NCI-H128 (cell line): ENCODE measurements at regions not wholly inside any gene's neighbourhood (a gene's known extent, or its start where the extent isn't known, plus 50 kb on each side); places are given as distances from the start of the nearest gene placed in this dataset.
"Not testable (repeated sequence)": the region's sequence is repeated elsewhere in the genome, so short reads cannot be mapped to it uniquely, and the experiment has no call there.

Source experiments
- DNase-seq: peaks from one replicate; lab custom pipeline; 2025; ENCODE audit not compliant: unreplicated experiment; lab: John Stamatoyannopoulos, UW

- no peak for DNase-seq
Measured at GRCh38 chr2:52501715-52502475, 1265.7 kb upstream of the CHAC2 start.

DNA sequence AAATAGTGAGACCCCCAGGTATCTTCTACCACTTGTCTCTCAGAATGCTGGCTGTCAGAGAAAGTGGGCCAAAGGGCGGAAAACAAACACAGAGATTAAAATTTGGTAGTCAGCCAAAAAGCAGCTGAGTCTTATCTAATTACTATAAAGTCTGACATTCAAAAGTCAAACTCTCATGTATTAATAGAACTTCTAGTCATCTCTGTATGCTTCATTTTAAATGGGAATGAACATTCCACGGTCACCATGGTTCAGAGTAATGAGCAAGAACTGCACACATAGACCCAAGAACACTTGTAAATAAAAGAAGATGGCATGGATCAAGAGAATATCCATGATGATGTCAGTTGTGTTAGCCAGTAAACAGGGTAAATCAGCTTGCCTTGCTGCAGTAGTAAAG, 1267.0 kb upstream of the CHAC2 start:
- DNase-seq, result no peak

- no peak for DNase-seq
Measured at GRCh38 chr2:52498077-52498750, 1269.4 kb upstream of the CHAC2 start.

GRCh38 chr2:52495816-52496215, 1271.8 kb upstream of the CHAC2 start:
- DNase-seq, result no peak

DNA sequence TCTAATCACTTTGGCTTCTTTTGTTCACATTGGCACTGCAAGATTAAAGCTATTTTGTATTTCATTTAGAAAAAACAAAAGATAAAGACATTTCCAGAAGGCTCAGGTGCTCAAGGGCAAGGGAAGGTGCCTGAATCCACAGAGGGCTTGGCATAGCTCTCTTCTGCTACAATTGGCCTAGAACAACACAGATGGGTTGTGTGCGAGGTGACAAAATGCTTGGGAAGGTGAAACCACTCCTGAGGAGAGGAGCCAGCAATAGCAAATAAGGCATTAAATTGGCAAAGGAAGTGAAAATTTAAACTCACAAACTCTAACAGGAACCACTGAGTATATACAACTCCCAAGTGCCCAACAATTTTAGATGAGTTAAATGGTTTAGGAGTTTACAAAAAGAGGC, 1290.4 kb upstream of the CHAC2 start:
- no peak for DNase-seq

DNA sequence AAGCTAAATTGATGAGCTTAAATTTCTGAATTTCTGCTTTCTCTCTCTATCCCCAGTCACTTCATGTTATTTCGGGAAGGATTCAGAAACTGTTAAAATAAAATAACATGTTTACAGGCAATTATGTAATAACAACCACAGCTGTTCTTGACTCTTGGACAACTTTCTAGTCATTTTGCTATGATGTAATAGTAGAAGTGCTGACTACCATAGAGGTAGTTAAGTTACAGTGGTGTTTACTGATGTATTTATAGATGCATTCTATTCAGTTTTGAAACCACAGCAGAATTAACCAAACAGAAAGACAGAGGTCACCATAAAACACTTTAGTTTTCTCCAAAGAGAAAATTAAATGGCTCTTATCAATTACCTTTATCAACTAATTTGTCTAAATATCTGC, 1292.0 kb upstream of the CHAC2 start:
- no peak for DNase-seq

DNA sequence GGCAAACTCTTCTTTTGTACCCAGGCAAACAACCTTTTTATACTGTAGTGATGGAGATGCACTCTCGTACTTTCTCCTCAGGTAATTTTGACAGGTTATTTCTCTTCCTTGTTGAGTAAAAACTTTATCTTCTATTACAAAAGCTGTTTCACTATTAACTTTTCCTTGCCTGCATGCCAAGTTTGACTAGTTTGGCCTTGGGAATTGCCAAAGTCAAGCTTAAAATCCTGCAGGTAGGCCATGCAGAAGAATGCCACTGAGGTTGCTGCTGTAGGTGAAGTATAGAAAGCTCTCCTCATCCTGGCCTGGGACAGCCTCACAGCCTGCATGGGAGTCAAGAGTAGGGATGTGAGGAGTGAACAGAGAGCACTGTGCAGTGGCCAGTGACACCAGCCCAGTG, 1293.5 kb upstream of the CHAC2 start:
- no peak for DNase-seq

DNA sequence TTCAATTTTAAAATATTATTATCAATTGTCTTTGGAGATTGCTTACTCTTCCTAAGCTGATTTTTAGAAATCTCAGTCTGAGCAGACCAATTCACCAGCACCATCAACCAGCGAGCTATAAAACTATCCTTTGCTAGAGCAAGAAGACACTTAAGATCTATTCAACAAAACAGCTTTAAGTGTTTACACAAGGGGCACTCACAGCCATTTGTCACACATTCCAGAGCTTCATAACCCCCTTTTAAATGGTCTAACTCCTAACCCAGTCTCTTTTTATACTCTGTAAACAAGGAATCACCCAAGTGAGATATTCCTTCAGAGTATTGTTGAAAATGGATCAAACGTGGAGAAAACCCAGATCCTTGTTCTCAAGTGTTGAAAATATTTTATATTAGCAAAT, 1294.1 kb upstream of the CHAC2 start:
- DNase-seq, result no peak

DNA sequence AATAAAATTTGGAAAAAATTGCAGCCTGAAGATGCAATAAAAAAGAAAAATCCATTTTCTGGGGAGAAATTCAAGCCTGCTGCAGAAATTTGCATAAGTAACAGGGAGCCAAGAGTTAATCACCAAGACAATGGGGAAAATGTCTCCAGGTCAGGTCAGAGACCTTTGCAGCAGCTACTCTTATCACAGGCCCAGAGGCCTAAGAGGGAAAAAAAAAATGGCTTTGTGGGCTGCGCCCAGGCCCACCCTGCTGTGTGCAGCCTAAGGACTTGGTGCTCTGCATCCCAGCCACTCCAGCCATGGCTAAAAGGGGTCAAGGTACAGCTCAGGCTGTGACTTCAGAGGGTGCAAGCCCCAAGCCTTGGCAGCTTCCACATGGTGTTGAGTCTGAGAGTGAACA, 1297.1 kb upstream of the CHAC2 start:
- DNase-seq, result not testable (repeated sequence)

- DNase-seq, result no peak
Measured at GRCh38 chr2:52467189-52467588, 1300.4 kb upstream of the CHAC2 start.

GRCh38 chr2:52465287-52465686, 1302.3 kb upstream of the CHAC2 start:
- no peak for DNase-seq

GRCh38 chr2:52463457-52463856, 1304.1 kb upstream of the CHAC2 start:
- no peak for DNase-seq

DNA sequence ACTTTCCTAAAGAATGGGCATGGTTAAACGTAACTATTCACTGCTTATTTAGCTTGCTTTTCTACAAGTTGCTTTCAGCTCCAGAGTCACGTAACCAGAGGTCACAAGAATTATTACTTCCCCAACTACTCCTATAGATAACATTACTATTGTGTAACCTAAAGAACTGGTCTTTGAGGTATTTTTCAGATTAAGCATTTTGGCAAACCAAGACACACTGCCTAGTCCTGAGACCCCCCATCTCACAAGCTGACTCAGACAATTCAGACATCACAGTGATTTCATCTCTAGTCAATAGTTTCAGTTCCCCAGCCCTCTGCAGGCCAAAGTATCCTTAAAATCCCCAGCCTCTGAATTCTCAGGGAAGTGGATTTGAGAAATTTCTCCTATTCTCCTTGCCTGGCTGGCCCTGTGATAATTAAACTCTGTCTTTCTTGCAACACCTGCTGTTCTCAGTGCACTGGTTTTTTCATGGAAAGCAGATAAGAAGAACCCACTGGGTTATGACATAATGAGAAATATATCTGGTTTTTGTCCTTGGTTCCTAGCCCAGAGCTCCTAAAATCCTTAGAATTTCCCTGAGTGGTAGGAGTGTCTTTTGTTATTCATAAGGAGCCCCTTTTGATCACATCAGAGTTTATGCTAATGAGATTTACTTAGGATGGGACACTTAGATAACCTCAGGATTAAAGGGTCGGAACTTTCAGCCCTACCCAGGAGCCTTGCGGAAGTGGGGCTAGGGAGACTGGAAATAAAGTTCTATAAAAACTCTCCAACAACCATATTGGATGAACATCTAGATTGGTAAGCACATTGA, 1310.8 kb upstream of the CHAC2 start:
- no peak for DNase-seq

DNA sequence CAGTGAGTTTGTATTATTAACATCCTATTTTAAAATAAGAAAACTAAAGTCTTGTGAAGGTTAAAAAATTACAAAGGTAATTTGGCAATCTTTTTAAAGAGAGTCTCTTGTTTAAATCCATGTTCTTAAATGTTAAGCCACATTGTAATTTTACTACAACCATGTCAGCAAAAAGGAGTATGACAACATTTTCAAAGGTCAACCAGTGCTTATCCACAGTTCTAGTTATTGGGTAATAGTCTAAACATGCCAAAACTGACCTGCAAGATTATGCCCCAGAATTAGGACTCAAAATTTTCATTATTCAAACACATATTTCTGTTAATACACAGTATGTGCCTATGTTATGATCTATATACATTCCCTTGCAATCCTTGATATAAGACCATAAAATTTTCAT, 1312.6 kb upstream of the CHAC2 start:
- DNase-seq, result no peak

GRCh38 chr2:52452201-52452600, 1315.4 kb upstream of the CHAC2 start:
- no peak for DNase-seq

- DNase-seq, result no peak
Measured at GRCh38 chr2:52445686-52446085, 1321.9 kb upstream of the CHAC2 start.

GRCh38 chr2:52431352-52431760, 1336.2 kb upstream of the CHAC2 start:
- DNase-seq, result no peak

DNA sequence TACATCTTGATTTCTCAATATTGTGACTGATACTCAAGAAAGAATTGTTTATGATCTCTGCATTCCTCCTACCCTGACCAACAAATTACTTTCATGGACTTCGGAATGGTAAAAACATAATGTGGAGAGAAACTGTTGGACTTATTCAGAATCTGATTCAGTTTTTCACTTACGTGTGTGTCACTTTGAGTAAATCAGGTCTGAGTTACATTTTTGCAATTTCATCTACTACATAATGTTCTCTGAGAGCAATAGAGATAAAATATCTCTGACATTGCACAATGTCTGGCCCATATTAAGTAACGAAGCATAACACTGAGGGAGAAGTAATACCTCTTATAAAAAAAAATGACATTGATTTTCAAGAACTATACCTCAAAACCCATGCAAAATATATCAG, 1337.9 kb upstream of the CHAC2 start:
- no peak for DNase-seq

GRCh38 chr2:52429171-52429570, 1338.4 kb upstream of the CHAC2 start:
- DNase-seq, result no peak

DNA sequence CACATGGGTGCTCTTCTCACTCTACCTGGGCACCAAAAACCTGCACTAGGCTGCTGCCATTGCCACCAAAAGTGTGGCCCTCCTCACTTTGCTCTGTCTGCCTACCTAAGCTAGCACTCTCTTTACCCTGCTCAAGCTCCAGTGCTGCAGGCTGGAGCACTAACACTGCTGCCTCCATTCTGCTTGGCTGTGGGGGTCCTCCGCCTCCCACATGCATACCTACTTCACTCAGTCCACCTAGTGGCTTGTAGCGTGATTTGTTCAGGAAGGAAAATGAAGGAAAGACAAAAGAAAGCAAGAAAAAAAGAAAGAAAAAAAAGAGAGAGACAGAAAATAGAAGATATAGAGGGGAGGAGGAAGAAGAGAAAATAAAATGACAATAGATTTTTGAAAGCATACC, 1339.4 kb upstream of the CHAC2 start:
- no peak for DNase-seq

DNA sequence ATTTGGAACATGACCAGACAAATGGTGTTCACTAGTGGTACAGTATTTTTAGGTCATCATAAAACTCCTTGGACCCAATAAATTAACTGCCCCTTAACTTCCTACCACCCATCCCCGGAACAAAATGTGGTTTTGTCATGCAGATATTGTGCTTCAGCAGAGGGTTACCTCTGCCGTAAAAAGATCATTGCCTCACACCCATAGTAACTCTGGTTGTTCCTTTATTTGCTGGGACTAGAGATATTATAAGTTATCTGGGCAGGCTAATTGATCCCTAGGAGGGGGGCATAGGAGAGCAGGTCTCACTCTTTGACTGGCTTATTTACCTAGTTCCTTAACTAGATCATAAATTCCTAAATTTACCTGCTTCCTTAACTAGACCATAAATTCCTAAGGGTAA, 1343.9 kb upstream of the CHAC2 start:
- no peak for DNase-seq

GRCh38 chr2:52423111-52423510, 1344.5 kb upstream of the CHAC2 start:
- no peak for DNase-seq
